BE2C (cell line): ENCODE measurements at regions not wholly inside any gene's neighbourhood (a gene's known extent, or its start where the extent isn't known, plus 50 kb on each side); places are given as distances from the start of the nearest gene placed in this dataset.

Experiments
- DNase-seq: peaks from one replicate; pipeline ENCODE4 v3.0.0-alpha.2; 2020
- H3K27me3 ChIP-seq: fragments of 250-450 bp; sonication (Bioruptor Pico); 2 replicates; pipeline ENCODE4 v1.5.1; 2020; ENCODE audit warnings: mild to moderate bottlenecking
- H3K36me3 ChIP-seq: fragments of 250-450 bp; sonication (Bioruptor Pico); 2 replicates; pipeline ENCODE4 v1.5.1; 2020; ENCODE audit warnings: mild to moderate bottlenecking
- H3K4me1 ChIP-seq: fragments of 250-450 bp; sonication (Bioruptor Pico); 2 replicates; pipeline ENCODE4 v1.5.1; 2020
- H3K4me3 ChIP-seq: 2 replicates; pipeline ENCODE4 v1.5.1; 2011; ENCODE audit warnings: low read depth, low read length
- H3K9me3 ChIP-seq: fragments of 250-450 bp; sonication (Bioruptor Pico); 2 replicates; pipeline ENCODE4 v1.5.1; 2020
- CTCF ChIP-seq: IDR thresholded peaks from 2 replicates; pipeline ENCODE4 v1.5.1; 2012; ENCODE audit warnings: mild to moderate bottlenecking, low read depth, low read length

GRCh38 chr5:68669864-68670575, 423.8 kb upstream of the SLC30A5 start:
- H3K36me3 ChIP-seq = no peaks in the 10 kb centered on the region
- no peak for TF ChIP-seq CTCF
- no peaks in the 10 kb centered on the region for H3K27me3 ChIP-seq
- H3K4me3 ChIP-seq = no peak overlapping the region
- H3K4me1 ChIP-seq = peaks cover 28% of the 10 kb centered on the region
- H3K9me3 ChIP-seq = no peaks in the 10 kb centered on the region
- DNase-seq = no peak

- H3K4me1 ChIP-seq = peaks cover 28% of the 10 kb centered on the region
- no peaks in the 10 kb centered on the region for H3K27me3 ChIP-seq
- H3K36me3 ChIP-seq = no peaks in the 10 kb centered on the region
- no peak for TF ChIP-seq CTCF
- H3K9me3 ChIP-seq = no peaks in the 10 kb centered on the region
- DNase-seq = peak; percentile 37
- peak overlapping the region; percentile 21 for H3K4me3 ChIP-seq
These were observed 420.6 kb upstream of the SLC30A5 start for GRCh38 chr5:68673106-68673822.

- peaks cover 28% of the 10 kb centered on the region for H3K4me1 ChIP-seq
- no peaks in the 10 kb centered on the region for H3K36me3 ChIP-seq
- H3K27me3 ChIP-seq = no peaks in the 10 kb centered on the region
- no peaks in the 10 kb centered on the region for H3K9me3 ChIP-seq
- H3K4me3 ChIP-seq = no peak overlapping the region; the same call in 1 of the 2 replicates
- no peak for TF ChIP-seq CTCF
- no peak for DNase-seq
These were observed 420.0 kb upstream of the SLC30A5 start for GRCh38 chr5:68673823-68674180.

GRCh38 chr5:68679041-68679440, 414.8 kb upstream of the SLC30A5 start:
- Histone ChIP-seq H3K36me3 (no peaks in the 10 kb centered on the region), H3K9me3 (no peaks in the 10 kb centered on the region), H3K4me1 (peaks cover 43% of the 10 kb centered on the region), H3K27me3 (no peaks in the 10 kb centered on the region), H3K4me3 (no peak overlapping the region)
- DNase-seq = no peak
- TF ChIP-seq CTCF = no peak

- Histone ChIP-seq H3K27me3 (no peaks in the 10 kb centered on the region), H3K4me1 (peaks cover 37% of the 10 kb centered on the region), H3K9me3 (no peaks in the 10 kb centered on the region), H3K36me3 (no peaks in the 10 kb centered on the region), H3K4me3 (no peak overlapping the region; the same call in 1 of the 2 replicates)
- no peak for TF ChIP-seq CTCF
- peak; percentile 82 for DNase-seq
These were observed 413.4 kb upstream of the SLC30A5 start for GRCh38 chr5:68680366-68680765.

GRCh38 chr5:68681929-68682328, 411.9 kb upstream of the SLC30A5 start:
- Histone ChIP-seq H3K9me3 (no peaks in the 10 kb centered on the region), H3K4me3 (no peak overlapping the region), H3K36me3 (no peaks in the 10 kb centered on the region), H3K27me3 (no peaks in the 10 kb centered on the region), H3K4me1 (peaks cover 37% of the 10 kb centered on the region)
- no peak for DNase-seq
- TF ChIP-seq CTCF = no peak
